Stomach (tissue), 8 donors: ENCODE measurements at regions not wholly inside any gene's neighbourhood (a gene's known extent, or its start where the extent isn't known, plus 50 kb on each side); places are given as distances from the start of the nearest gene placed in this dataset.
A peak's percentile ranks its signal among the peaks of the same experiment; 100 is the strongest.

Experiments used
- DNase-seq, 2 donors: peaks; one replicate each; pipeline versions ENCODE4 v3.0.0 to v3.0.0-alpha.2; 2013 to 2019
- H3K27ac ChIP-seq, 5 donors: fragments of 200-600 bp in 4 of 5; sonication (generic) in 4 of 5; one replicate each; pipeline ENCODE4 v1.5.1; 2013 to 2019; ENCODE audit warnings: mild to moderate bottlenecking in 1 of 5, moderate library complexity in 1 of 5
- H3K27me3 ChIP-seq, 3 donors: fragments of 200-600 bp; sonication (generic); one replicate each; pipeline ENCODE4 v1.5.1; 2017 to 2019; ENCODE audit warnings: mixed run types in 1 of 3
- H3K36me3 ChIP-seq, 4 donors: fragments of 200-600 bp; sonication (generic); 1 replicate in 3 of 4; 2 replicates in 1 of 4; pipeline ENCODE4 v1.5.1; 2016 to 2019
- H3K4me1 ChIP-seq, 4 donors: fragments of 200-600 bp; sonication (generic); one replicate each; pipeline ENCODE4 v1.5.1; 2016 to 2019
- H3K4me3 ChIP-seq, 4 donors: fragments of 200-600 bp; sonication (generic) in 3 of 4; one replicate each; pipeline ENCODE4 v1.5.1; 2016 to 2019; ENCODE audit warnings: mild to moderate bottlenecking in 1 of 4
- H3K9me3 ChIP-seq, 4 donors: fragments of 200-600 bp; sonication (generic); one replicate each; pipeline ENCODE4 v1.5.1; 2016 to 2019
- CTCF ChIP-seq, 7 experiments: fragments of 450-650 bp in 4 of 7; fragments of 200-600 bp in 3 of 7; sonication (generic) in 3 of 7; IDR thresholded peaks; one replicate each; pipeline ENCODE4 v1.5.1; 2016 to 2019; ENCODE audit warnings: antibody characterized with exemption in 7 of 7, control low read depth in 2 of 7, mild to moderate bottlenecking in 1 of 7
- EP300 ChIP-seq: sonication (generic); formaldehyde crosslinking; IDR thresholded peaks from one replicate; pipeline ENCODE4 v1.6.1; 2017; ENCODE audit warnings: antibody characterized with exemption
- POLR2A ChIP-seq, 4 donors: fragments of 450-650 bp; IDR thresholded peaks; one replicate each; pipeline ENCODE4 v1.6.1; 2016; ENCODE audit warnings: antibody characterized with exemption in 4 of 4, control low read depth in 2 of 4, mild to moderate bottlenecking in 1 of 4, moderate library complexity in 1 of 4
- POLR2AphosphoS5 ChIP-seq, 3 donors: sonication (generic); formaldehyde crosslinking; IDR thresholded peaks; one replicate each; pipeline ENCODE4 v1.6.1; 2016; ENCODE audit warnings: antibody characterized with exemption in 3 of 3
- whole genome bisulfite sequencing, 5 donors: extraction: QIAGEN DNeasy Blood & Tissue Kit in 3 of 5; methylation state at CpG; one replicate each; pipeline versions ENCODE4 v1.1.5 to v1.1.7; 2013 to 2018; 5-methylcytosine and 5-hydroxymethylcytosine counted together
- intact Hi-C: fragments of 100-400 bp; cut with DNase I; formaldehyde crosslinking; loops from one replicate; pipeline ENCODE4 v1.15.1; 2023; ENCODE audit warnings: low total_unique reads
- donor health status: healthy with polysubstance abuse.
- donor health status: Bipolar disorder and iron deficiency.
- donor health status: healthy.

GRCh38 chr10:113479346-113480080, 73.3 kb upstream of the HABP2 start:
- no peak for TF ChIP-seq POLR2AphosphoS5 (IDR thresholded peaks at IDR 0.05)
- no peak for TF ChIP-seq CTCF (IDR thresholded peaks at IDR 0.05)
- TF ChIP-seq POLR2A (IDR thresholded peaks at IDR 0.05), result no peak
- no peak for TF ChIP-seq EP300
- Histone ChIP-seq H3K27ac (no peak overlapping the region), H3K27me3 (no peaks in the 10 kb centered on the region), H3K9me3 (peaks cover 15 to 34% (median 19%) of the 10 kb centered on the region in 4 donors), H3K36me3 (no peaks in the 10 kb centered on the region), H3K4me1 (peaks cover 0 to 21% (median 7%) of the 10 kb centered on the region in 4 donors), H3K4me3 (no peak overlapping the region)
- WGBS, 5 donors, result 92 to 96% (median 94%) methylated on average over 9 of the region's 9 CpGs
- intact Hi-C loops, result no loop called here
- DNase-seq, result no peak

GRCh38 chr10:113480081-113480360, 72.8 kb upstream of the HABP2 start:
- intact Hi-C loops, result no loop called here
- TF ChIP-seq CTCF (IDR thresholded peaks at IDR 0.05), result no peak
- no peak for TF ChIP-seq POLR2A (IDR thresholded peaks at IDR 0.05)
- no peak for TF ChIP-seq EP300
- TF ChIP-seq POLR2AphosphoS5 (IDR thresholded peaks at IDR 0.05), result no peak
- Histone ChIP-seq H3K4me1 (peaks cover 0 to 16% (median 4%) of the 10 kb centered on the region in 4 donors), H3K27me3 (no peaks in the 10 kb centered on the region), H3K27ac (peak overlapping the region in 1 of 5 donors; percentile 57), H3K9me3 (peaks cover 15 to 34% (median 19%) of the 10 kb centered on the region in 4 donors), H3K4me3 (no peak overlapping the region), H3K36me3 (no peaks in the 10 kb centered on the region)
- no peak for DNase-seq
- 58 to 74% (median 65%) methylated on average over 1 of the region's 1 CpG for WGBS, 5 donors

- 29 to 49% (median 39%) methylated on average over 6 of the region's 6 CpGs for WGBS, 5 donors
- TF ChIP-seq EP300, result no peak
- TF ChIP-seq POLR2A (IDR thresholded peaks at IDR 0.05), result no peak
- no peak for TF ChIP-seq CTCF (IDR thresholded peaks at IDR 0.05)
- TF ChIP-seq POLR2AphosphoS5 (IDR thresholded peaks at IDR 0.05), result no peak
- peak overlapping the region in 2 of 5 donors; percentile 53 to 57 for H3K27ac ChIP-seq
- H3K36me3 ChIP-seq, result no peaks in the 10 kb centered on the region
- H3K9me3 ChIP-seq, result peaks cover 15 to 34% (median 19%) of the 10 kb centered on the region in 4 donors
- intact Hi-C loops, result no loop called here
- H3K27me3 ChIP-seq, result no peaks in the 10 kb centered on the region
- H3K4me1 ChIP-seq, result peaks cover 0 to 7% (median 0%) of the 10 kb centered on the region in 4 donors
- peak; percentile 47 to 61 for DNase-seq
- H3K4me3 ChIP-seq, result no peak overlapping the region
These were observed 71.9 kb upstream of the HABP2 start for GRCh38 chr10:113480851-113481502.

- no peaks in the 10 kb centered on the region for H3K4me1 ChIP-seq
- H3K9me3 ChIP-seq, result peaks cover 7 to 25% (median 10%) of the 10 kb centered on the region in 4 donors
- no peaks in the 10 kb centered on the region for H3K36me3 ChIP-seq
- no peaks in the 10 kb centered on the region for H3K27me3 ChIP-seq
- H3K27ac ChIP-seq, result no peak overlapping the region
- DNase-seq, result no peak
- no peak overlapping the region for H3K4me3 ChIP-seq
- 58 to 94% (median 86%) methylated on average over 2 of the region's 2 CpGs for WGBS, 5 donors
- TF ChIP-seq CTCF (IDR thresholded peaks at IDR 0.05) (no peak), POLR2AphosphoS5 (IDR thresholded peaks at IDR 0.05) (no peak), POLR2A (IDR thresholded peaks at IDR 0.05) (no peak), EP300 (no peak)
- intact Hi-C loops, result no loop called here
These were observed 68.4 kb upstream of the HABP2 start for GRCh38 chr10:113484487-113484886.
